Neural progenitor cell (in vitro differentiated cells): ENCODE measurements at regions not wholly inside any gene's neighbourhood (a gene's known extent, or its start where the extent isn't known, plus 50 kb on each side); places are given as distances from the start of the nearest gene placed in this dataset.

Experiments
- EZH2 ChIP-seq: fragments of 200-600 bp; sonication (generic); IDR thresholded peaks from 2 replicates; pipeline ENCODE4 v1.6.1; 2017; ENCODE audit warnings: antibody characterized with exemption, mild to moderate bottlenecking, moderate library complexity
- TF ChIP-seq, protein P1 (sequence below): fragments of 200-600 bp; sonication (generic); IDR thresholded peaks from 2 replicates; pipeline ENCODE4 v1.5.1; 2017; ENCODE audit warnings: antibody characterized with exemption, mild to moderate bottlenecking

DNA sequence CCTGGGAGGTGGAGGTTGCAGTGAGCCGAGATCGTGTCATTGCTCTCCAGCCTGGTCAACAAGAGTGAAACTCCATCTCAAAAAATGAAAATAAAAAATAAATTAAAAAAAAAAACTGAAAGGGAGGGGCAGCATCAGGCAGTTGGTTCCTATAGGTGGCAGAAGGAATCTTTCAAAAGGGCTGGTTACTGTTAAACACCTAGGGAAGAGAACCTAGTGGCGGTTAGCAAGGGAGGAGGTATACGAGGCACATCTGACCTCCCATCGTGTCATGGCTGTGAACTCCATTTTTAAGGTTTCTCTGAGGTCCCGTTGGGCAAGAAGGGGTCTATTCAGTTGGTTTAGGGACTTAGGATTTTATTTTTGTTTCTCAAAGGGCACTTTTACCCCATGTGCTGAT lies 150.1 kb downstream of the SLC7A11 start:
- TF ChIP-seq, protein P1, sequence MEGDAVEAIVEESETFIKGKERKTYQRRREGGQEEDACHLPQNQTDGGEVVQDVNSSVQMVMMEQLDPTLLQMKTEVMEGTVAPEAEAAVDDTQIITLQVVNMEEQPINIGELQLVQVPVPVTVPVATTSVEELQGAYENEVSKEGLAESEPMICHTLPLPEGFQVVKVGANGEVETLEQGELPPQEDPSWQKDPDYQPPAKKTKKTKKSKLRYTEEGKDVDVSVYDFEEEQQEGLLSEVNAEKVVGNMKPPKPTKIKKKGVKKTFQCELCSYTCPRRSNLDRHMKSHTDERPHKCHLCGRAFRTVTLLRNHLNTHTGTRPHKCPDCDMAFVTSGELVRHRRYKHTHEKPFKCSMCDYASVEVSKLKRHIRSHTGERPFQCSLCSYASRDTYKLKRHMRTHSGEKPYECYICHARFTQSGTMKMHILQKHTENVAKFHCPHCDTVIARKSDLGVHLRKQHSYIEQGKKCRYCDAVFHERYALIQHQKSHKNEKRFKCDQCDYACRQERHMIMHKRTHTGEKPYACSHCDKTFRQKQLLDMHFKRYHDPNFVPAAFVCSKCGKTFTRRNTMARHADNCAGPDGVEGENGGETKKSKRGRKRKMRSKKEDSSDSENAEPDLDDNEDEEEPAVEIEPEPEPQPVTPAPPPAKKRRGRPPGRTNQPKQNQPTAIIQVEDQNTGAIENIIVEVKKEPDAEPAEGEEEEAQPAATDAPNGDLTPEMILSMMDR, result no peak
- no peak for TF ChIP-seq EZH2
